ENCODE measurements at regions not wholly inside any gene's neighbourhood (a gene's known extent, or its start where the extent isn't known, plus 50 kb on each side); places are given as distances from the start of the nearest gene placed in this dataset.

DNA sequence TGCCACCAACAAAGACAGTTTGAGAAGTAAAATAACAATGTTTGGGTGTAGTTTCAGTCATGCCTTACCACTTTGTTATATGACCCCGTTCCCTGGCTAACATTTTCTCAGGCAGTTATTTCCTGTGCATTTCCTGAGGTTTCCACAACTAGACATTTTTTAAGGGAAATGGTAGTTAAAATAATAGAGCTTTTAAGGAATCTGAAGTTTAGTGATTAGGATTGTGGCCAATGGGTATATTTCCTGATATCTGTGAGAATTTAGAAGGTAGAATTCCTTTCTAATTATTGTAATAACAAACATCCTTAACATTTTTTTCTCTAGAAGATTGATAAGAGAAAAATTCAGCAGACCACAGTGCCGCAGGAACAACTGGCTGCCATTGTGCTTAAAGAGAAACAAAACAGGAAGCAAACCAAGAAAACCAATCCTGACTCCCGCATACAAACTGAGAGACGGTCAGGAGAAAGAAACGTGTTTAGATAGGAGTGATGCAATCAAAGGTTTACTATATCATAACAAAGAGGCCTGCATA, 193.6 kb downstream of the MBL2 start:
- TF ChIP-seq ZNF274 (IDR thresholded peaks at IDR 0.05; ENCODE audit: low read depth, low read length) (no peak), YY1 (IDR thresholded peaks at IDR 0.05; ENCODE audit: insufficient read depth, insufficient read length) (no peak)
